ENCODE measurements at regions not wholly inside any gene's neighbourhood (a gene's known extent, or its start where the extent isn't known, plus 50 kb on each side); places are given as distances from the start of the nearest gene placed in this dataset.

- peaks cover 0 to 12% (median 0%) of the 10 kb centered on the region in 3 donors for H3K9me3 ChIP-seq (ENCODE audit: control extremely low read depth in 1 of 3, control insufficient read depth in 2 of 3, insufficient read depth in 1 of 3, low read length in 2 of 3)
- intact Hi-C loops (cut with micrococcal nuclease) = no loop called here
- no peaks in the 10 kb centered on the region for H4K20me1 ChIP-seq (ENCODE audit: control insufficient read depth, insufficient read depth, low read length, poor library complexity, severe bottlenecking)
- H3K4me2 ChIP-seq (replicated peaks; ENCODE audit: low read depth, low read length, poor library complexity, severe bottlenecking) = no peak overlapping the region
- no peaks in the 10 kb centered on the region for H3K79me2 ChIP-seq (ENCODE audit: control insufficient read depth, insufficient read depth, low read length)
- no peak overlapping the region for H3K4me3 ChIP-seq (ENCODE audit: control extremely low read depth in 1 of 5, extremely low read depth in 1 of 5, insufficient read depth in 1 of 5, low read depth in 2 of 5, low read length in 4 of 5)
- Mint-ChIP-seq H3K4me3 (no peak overlapping the region), H3K9me3 (ENCODE audit: insufficient read depth) (peaks cover 3% of the 10 kb centered on the region), H3K27ac (no peak overlapping the region), H3K4me1 (no peaks in the 10 kb centered on the region), H3K27me3 (no peaks in the 10 kb centered on the region)
- TF ChIP-seq, protein P1, sequence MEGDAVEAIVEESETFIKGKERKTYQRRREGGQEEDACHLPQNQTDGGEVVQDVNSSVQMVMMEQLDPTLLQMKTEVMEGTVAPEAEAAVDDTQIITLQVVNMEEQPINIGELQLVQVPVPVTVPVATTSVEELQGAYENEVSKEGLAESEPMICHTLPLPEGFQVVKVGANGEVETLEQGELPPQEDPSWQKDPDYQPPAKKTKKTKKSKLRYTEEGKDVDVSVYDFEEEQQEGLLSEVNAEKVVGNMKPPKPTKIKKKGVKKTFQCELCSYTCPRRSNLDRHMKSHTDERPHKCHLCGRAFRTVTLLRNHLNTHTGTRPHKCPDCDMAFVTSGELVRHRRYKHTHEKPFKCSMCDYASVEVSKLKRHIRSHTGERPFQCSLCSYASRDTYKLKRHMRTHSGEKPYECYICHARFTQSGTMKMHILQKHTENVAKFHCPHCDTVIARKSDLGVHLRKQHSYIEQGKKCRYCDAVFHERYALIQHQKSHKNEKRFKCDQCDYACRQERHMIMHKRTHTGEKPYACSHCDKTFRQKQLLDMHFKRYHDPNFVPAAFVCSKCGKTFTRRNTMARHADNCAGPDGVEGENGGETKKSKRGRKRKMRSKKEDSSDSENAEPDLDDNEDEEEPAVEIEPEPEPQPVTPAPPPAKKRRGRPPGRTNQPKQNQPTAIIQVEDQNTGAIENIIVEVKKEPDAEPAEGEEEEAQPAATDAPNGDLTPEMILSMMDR (IDR thresholded peaks at IDR 0.05) = no peak
- TF ChIP-seq EZH2 (IDR thresholded peaks at IDR 0.05; ENCODE audit: borderline replicate concordance, insufficient read depth, low read depth, low read length, poor library complexity, severe bottlenecking) = no peak
- no CpG with 5 or more reads among the region's 4 CpGs for WGBS (ENCODE audit: insufficient coverage)
- no peaks in the 10 kb centered on the region for H3K4me1 ChIP-seq (ENCODE audit: control insufficient read depth in 2 of 2, insufficient read depth in 2 of 2, low read length in 2 of 2)
- H3K27ac ChIP-seq (ENCODE audit: low read length in 2 of 2) = no peak overlapping the region
- no peak overlapping the region for H3K9ac ChIP-seq (ENCODE audit: low read length)
- CTCF ChIA-PET = no interaction called here
- no peak for DNase-seq
- no peaks in the 10 kb centered on the region for H3K36me3 ChIP-seq (replicated peaks in 1 of 2; ENCODE audit: control extremely low read depth in 1 of 2, control insufficient read depth in 1 of 2, extremely low read depth in 1 of 2, insufficient read depth in 2 of 2, low read length in 1 of 2)
- ATAC-seq (ENCODE audit: low read depth) = no peak
- no peaks in the 10 kb centered on the region for H3K27me3 ChIP-seq (replicated peaks in 1 of 4; ENCODE audit: control extremely low read depth in 1 of 4, control insufficient read depth in 3 of 4, insufficient read depth in 4 of 4, low read length in 3 of 4)
- H2AFZ ChIP-seq (ENCODE audit: insufficient read depth, low read depth, low read length, poor library complexity, severe bottlenecking) = no peak overlapping the region
- POLR2A ChIA-PET = no interaction called here
Measured at GRCh38 chr12:19801941-19802340, 362.6 kb downstream of the AEBP2 start.

- 100% methylated on average over 2 of the region's 2 CpGs for WGBS (ENCODE audit: insufficient coverage)
- ChIA-PET POLR2A (no interaction called here), CTCF (no interaction called here)
- DNase-seq (no peak), ATAC-seq (ENCODE audit: low read depth) (no peak)
- H3K27ac ChIP-seq (ENCODE audit: low read length in 2 of 2) = no peak overlapping the region
- intact Hi-C loops (cut with micrococcal nuclease) = no loop called here
- no peak overlapping the region for H3K9ac ChIP-seq (ENCODE audit: low read length)
- peaks cover 3% of the 10 kb centered on the region for H3K9me3 Mint-ChIP-seq (ENCODE audit: insufficient read depth)
- H3K27me3 Mint-ChIP-seq = no peaks in the 10 kb centered on the region
- no peak overlapping the region for H3K27ac Mint-ChIP-seq
- no peaks in the 10 kb centered on the region for H4K20me1 ChIP-seq (ENCODE audit: control insufficient read depth, insufficient read depth, low read length, poor library complexity, severe bottlenecking)
- H3K79me2 ChIP-seq (ENCODE audit: control insufficient read depth, insufficient read depth, low read length) = no peaks in the 10 kb centered on the region
- H3K27me3 ChIP-seq (replicated peaks in 1 of 4; ENCODE audit: control extremely low read depth in 1 of 4, control insufficient read depth in 3 of 4, insufficient read depth in 4 of 4, low read length in 3 of 4) = no peaks in the 10 kb centered on the region
- H2AFZ ChIP-seq (ENCODE audit: insufficient read depth, low read depth, low read length, poor library complexity, severe bottlenecking) = no peak overlapping the region
- TF ChIP-seq, protein P1 (IDR thresholded peaks at IDR 0.05) = no peak
- no peak for TF ChIP-seq EZH2 (IDR thresholded peaks at IDR 0.05; ENCODE audit: borderline replicate concordance, insufficient read depth, low read depth, low read length, poor library complexity, severe bottlenecking)
- H3K4me3 Mint-ChIP-seq = no peak overlapping the region
- peaks cover 0 to 8% (median 0%) of the 10 kb centered on the region in 3 donors for H3K9me3 ChIP-seq (ENCODE audit: control extremely low read depth in 1 of 3, control insufficient read depth in 2 of 3, insufficient read depth in 1 of 3, low read length in 2 of 3)
- H3K4me1 ChIP-seq (ENCODE audit: control insufficient read depth in 2 of 2, insufficient read depth in 2 of 2, low read length in 2 of 2) = no peaks in the 10 kb centered on the region
- no peak overlapping the region for H3K4me2 ChIP-seq (replicated peaks; ENCODE audit: low read depth, low read length, poor library complexity, severe bottlenecking)
- no peaks in the 10 kb centered on the region for H3K36me3 ChIP-seq (replicated peaks in 1 of 2; ENCODE audit: control extremely low read depth in 1 of 2, control insufficient read depth in 1 of 2, extremely low read depth in 1 of 2, insufficient read depth in 2 of 2, low read length in 1 of 2)
- no peak overlapping the region for H3K4me3 ChIP-seq (ENCODE audit: control extremely low read depth in 1 of 5, extremely low read depth in 1 of 5, insufficient read depth in 1 of 5, low read depth in 2 of 5, low read length in 4 of 5)
- H3K4me1 Mint-ChIP-seq = no peaks in the 10 kb centered on the region
Measured at GRCh38 chr12:19802915-19803314, 363.6 kb downstream of the AEBP2 start.

Data from B cell (primary cell).